ENCODE measurements at regions not wholly inside any gene's neighbourhood (a gene's known extent, or its start where the extent isn't known, plus 50 kb on each side); places are given as distances from the start of the nearest gene placed in this dataset.

DNA sequence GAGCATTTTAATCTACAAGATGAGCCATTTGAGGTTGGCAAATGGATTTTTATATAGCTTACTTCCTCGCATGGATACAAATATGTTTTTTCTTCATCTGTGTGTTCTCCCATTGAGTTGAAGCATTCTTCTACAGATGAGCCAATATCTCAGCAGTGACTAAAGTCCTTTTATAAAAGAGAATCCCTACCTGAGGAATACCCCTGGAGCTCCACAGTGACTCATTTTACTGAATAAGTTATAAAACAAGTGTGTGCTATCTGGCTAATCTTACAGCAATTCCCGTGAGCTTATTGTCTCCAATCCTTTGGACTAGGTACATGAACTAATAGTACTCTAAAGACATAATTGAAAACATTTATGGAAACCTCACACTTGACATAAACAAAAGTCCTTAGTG, 354.2 kb upstream of the BCHE start:
- Mint-ChIP-seq H3K27ac (ENCODE audit: unreplicated experiment) (no peak overlapping the region), H3K4me3 (ENCODE audit: unreplicated experiment) (no peak overlapping the region), H3K27me3 (ENCODE audit: unreplicated experiment) (no peaks in the 10 kb centered on the region), H3K4me1 (ENCODE audit: unreplicated experiment) (no peaks in the 10 kb centered on the region), H3K36me3 (ENCODE audit: unreplicated experiment) (no peaks in the 10 kb centered on the region), H3K9me3 (ENCODE audit: unreplicated experiment) (no peaks in the 10 kb centered on the region)
- TF ChIP-seq, protein P1, sequence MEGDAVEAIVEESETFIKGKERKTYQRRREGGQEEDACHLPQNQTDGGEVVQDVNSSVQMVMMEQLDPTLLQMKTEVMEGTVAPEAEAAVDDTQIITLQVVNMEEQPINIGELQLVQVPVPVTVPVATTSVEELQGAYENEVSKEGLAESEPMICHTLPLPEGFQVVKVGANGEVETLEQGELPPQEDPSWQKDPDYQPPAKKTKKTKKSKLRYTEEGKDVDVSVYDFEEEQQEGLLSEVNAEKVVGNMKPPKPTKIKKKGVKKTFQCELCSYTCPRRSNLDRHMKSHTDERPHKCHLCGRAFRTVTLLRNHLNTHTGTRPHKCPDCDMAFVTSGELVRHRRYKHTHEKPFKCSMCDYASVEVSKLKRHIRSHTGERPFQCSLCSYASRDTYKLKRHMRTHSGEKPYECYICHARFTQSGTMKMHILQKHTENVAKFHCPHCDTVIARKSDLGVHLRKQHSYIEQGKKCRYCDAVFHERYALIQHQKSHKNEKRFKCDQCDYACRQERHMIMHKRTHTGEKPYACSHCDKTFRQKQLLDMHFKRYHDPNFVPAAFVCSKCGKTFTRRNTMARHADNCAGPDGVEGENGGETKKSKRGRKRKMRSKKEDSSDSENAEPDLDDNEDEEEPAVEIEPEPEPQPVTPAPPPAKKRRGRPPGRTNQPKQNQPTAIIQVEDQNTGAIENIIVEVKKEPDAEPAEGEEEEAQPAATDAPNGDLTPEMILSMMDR (IDR thresholded peaks at IDR 0.05), result no peak
- DNase-seq (ENCODE audit: extremely low spot score, unreplicated experiment), result no peak

DNA sequence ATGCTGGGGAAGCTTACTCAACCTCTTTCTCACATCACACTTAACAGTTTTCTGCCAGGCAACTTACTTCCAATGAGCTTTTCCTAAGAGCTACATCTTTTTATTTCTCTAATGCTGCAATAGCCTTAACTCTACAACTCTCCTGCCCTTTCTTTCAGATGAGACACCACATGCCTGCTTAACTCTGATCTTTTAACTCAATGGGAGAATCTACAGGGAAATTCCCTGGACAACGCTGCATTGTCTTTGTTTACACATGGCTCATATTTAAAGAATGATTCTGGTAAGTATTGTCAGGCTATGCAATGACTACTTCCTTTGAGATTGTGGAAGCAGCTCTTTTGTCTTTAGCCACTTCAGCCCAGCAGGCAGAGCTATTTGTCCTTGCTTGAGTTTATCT, 353.1 kb upstream of the BCHE start:
- TF ChIP-seq, protein P1 (IDR thresholded peaks at IDR 0.05), result no peak
- Mint-ChIP-seq H3K27ac (ENCODE audit: unreplicated experiment) (no peak overlapping the region), H3K36me3 (ENCODE audit: unreplicated experiment) (no peaks in the 10 kb centered on the region), H3K4me3 (ENCODE audit: unreplicated experiment) (no peak overlapping the region), H3K27me3 (ENCODE audit: unreplicated experiment) (peaks cover 3% of the 10 kb centered on the region), H3K9me3 (ENCODE audit: unreplicated experiment) (no peaks in the 10 kb centered on the region), H3K4me1 (ENCODE audit: unreplicated experiment) (no peaks in the 10 kb centered on the region)
- DNase-seq (ENCODE audit: extremely low spot score, unreplicated experiment), result no peak

DNA sequence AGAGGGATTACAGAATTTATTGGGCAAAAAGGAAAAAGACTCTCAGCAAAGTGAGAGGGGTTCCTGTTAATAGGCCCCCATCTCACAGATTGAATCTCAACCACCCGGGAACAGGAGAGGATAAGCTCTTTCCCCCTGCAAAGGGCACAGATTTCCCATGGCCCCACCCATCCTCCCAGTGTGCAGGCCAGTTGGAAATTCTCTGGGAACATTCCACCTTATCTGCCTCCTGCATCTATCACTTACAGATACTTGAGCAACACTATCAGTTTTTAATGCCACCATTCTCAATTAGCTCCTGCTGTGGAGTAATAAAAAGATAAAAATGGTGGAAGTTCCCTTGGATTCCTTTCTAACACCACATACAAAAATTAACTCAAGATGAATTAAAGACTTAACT, 350.0 kb upstream of the BCHE start:
- Mint-ChIP-seq H3K27me3 (ENCODE audit: unreplicated experiment) (peaks cover 6% of the 10 kb centered on the region), H3K4me3 (ENCODE audit: unreplicated experiment) (no peak overlapping the region), H3K9me3 (ENCODE audit: unreplicated experiment) (no peaks in the 10 kb centered on the region), H3K36me3 (ENCODE audit: unreplicated experiment) (no peaks in the 10 kb centered on the region), H3K27ac (ENCODE audit: unreplicated experiment) (no peak overlapping the region), H3K4me1 (ENCODE audit: unreplicated experiment) (no peaks in the 10 kb centered on the region)
- DNase-seq (ENCODE audit: extremely low spot score, unreplicated experiment), result no peak
- TF ChIP-seq, protein P1 (IDR thresholded peaks at IDR 0.05), result no peak

DNA sequence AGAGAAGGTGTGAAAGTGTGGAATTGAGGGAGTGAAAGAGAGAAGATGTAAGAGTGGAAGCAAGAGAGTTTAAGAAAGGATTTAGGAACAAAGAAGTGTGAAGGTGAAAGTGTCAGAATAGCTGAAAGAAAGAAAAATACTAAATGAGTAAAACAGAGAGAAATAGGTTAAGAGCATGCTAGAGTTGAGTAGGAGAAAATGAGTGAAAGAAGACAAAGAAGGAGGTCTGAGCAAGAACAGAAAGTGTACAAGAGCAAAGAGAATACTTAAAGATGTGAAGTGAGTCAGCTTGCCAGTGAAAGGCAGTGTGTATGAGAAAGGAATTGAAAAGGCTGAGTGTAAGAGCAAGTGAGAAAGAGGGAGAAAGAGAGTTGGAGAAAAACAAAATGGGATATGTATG, 348.8 kb upstream of the BCHE start:
- H3K27me3 Mint-ChIP-seq (ENCODE audit: unreplicated experiment), result peaks cover 6% of the 10 kb centered on the region
- no peak overlapping the region for H3K4me3 Mint-ChIP-seq (ENCODE audit: unreplicated experiment)
- H3K4me1 Mint-ChIP-seq (ENCODE audit: unreplicated experiment), result no peaks in the 10 kb centered on the region
- TF ChIP-seq, protein P1 (IDR thresholded peaks at IDR 0.05), result no peak
- H3K36me3 Mint-ChIP-seq (ENCODE audit: unreplicated experiment), result no peaks in the 10 kb centered on the region
- no peaks in the 10 kb centered on the region for H3K9me3 Mint-ChIP-seq (ENCODE audit: unreplicated experiment)
- H3K27ac Mint-ChIP-seq (ENCODE audit: unreplicated experiment), result no peak overlapping the region
- no peak for DNase-seq (ENCODE audit: extremely low spot score, unreplicated experiment)

DNA sequence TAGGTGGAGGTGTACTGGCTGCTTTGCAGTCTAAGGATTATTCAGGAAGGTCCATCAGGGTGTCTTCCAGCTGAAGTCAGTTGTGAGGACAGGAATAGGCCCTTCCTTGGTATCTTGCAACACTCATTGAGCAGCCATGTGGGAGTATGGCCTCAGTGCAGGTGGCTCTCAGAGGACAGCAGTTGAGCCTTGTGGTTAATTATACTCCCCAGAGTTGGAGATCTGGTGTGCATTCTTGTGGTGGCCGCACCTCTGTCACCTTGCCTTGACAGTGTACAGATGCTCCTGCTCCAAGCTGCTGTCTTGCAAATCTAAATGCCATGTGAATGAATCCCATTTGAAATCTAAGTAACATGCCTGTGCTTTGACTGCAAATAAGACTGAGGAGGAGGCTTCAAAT, 339.9 kb upstream of the BCHE start:
- no peaks in the 10 kb centered on the region for H3K36me3 Mint-ChIP-seq (ENCODE audit: unreplicated experiment)
- no peaks in the 10 kb centered on the region for H3K9me3 Mint-ChIP-seq (ENCODE audit: unreplicated experiment)

More for the DNA sequence above, 339.9 kb upstream of the BCHE start:
- Mint-ChIP-seq H3K4me3 (ENCODE audit: unreplicated experiment) (no peak overlapping the region), H3K27me3 (ENCODE audit: unreplicated experiment) (peaks cover 4% of the 10 kb centered on the region), H3K27ac (ENCODE audit: unreplicated experiment) (no peak overlapping the region), H3K4me1 (ENCODE audit: unreplicated experiment) (no peaks in the 10 kb centered on the region)
- no peak for DNase-seq (ENCODE audit: extremely low spot score, unreplicated experiment)
- TF ChIP-seq, protein P1 (IDR thresholded peaks at IDR 0.05), result no peak

Data from osteocyte (in vitro differentiated cells).